Activated T-helper 17 cell treated with anti-CD3 and anti-CD28 coated beads, Interleukin-2, amount 50 U/mL, for 72 hours (primary cell): ENCODE measurements at regions not wholly inside any gene's neighbourhood (a gene's known extent, or its start where the extent isn't known, plus 50 kb on each side); places are given as distances from the start of the nearest gene placed in this dataset.

ENCODE experiments used
- ATAC-seq: fragments of 150-1000 bp; cut with Tn5 transposase; replicated peaks from 2 replicates; pipeline ENCODE4 v1.10.0; 2021; ENCODE audit warnings: mild to moderate bottlenecking, moderate library complexity
- H3K27ac Mint-ChIP-seq: one replicate; pipeline ENCODE4 v1.8.0; 2022; ENCODE audit warnings: mixed read lengths
- H3K27me3 Mint-ChIP-seq: one replicate; pipeline ENCODE4 v1.8.0; 2022; ENCODE audit warnings: mixed read lengths
- H3K36me3 Mint-ChIP-seq: one replicate; pipeline ENCODE4 v1.8.0; 2022; ENCODE audit warnings: low read depth, mild to moderate bottlenecking, mixed read lengths
- H3K4me1 Mint-ChIP-seq: one replicate; pipeline ENCODE4 v1.8.0; 2022; ENCODE audit warnings: mixed read lengths
- H3K4me3 Mint-ChIP-seq: one replicate; pipeline ENCODE4 v1.8.0; 2022; ENCODE audit warnings: mild to moderate bottlenecking, mixed read lengths
- H3K9me3 Mint-ChIP-seq: one replicate; pipeline ENCODE4 v1.8.0; 2022; ENCODE audit warnings: mixed read lengths

DNA sequence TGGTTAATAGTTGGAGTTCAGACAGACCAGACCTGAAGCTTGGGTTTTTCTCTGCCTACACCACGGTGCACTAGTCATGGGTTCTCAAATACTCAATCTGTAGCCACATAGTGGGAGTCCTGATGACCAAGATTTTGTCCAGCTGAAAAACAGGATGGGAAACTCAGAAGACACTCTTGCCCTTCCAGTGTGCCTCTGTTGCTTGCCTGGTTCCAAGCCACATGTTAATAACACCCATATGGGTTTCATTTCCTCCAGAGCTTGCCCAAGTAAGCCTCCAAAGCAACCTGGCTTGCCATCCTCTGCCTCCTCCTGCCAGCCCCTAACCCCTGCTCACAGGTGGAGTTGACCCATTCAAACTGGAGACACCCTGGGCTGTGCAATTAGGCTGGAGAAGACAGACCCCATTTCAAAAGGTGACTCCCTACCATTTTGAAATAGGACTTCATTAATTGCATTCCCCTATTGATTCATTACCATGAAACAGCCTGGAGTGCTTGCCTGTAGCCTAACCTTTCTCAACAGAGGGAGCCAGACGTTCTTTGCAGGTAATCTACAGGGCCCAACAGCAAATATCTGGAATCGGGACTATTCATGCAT, 108.0 kb upstream of the HABP2 start:
- H3K4me3 Mint-ChIP-seq, result no peak overlapping the region
- ATAC-seq, result no peak
- no peaks in the 10 kb centered on the region for H3K9me3 Mint-ChIP-seq
- H3K27me3 Mint-ChIP-seq, result peaks cover 25% of the 10 kb centered on the region
- no peaks in the 10 kb centered on the region for H3K36me3 Mint-ChIP-seq
- H3K4me1 Mint-ChIP-seq, result no peaks in the 10 kb centered on the region
- no peak overlapping the region for H3K27ac Mint-ChIP-seq

DNA sequence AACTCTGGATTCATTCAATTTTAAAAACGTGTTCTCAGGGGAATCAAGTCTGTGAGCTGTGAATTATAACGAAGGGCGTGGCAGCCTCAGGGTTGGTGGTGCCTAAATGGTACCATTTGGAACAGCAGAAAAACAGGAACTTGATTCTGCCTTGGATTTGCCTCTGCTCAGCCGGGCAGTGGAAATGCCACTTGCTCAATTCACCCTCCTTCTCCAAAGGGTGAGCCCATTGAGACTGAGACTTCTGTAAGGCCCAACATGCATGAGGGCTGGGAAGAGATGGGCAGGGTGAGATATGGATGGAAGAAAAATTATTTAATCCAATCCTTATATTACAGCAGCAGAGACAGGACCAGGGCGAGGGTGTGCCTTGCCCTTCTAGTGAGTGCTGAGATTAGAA, 107.1 kb upstream of the HABP2 start:
- H3K4me3 Mint-ChIP-seq, result no peak overlapping the region
- H3K4me1 Mint-ChIP-seq, result no peaks in the 10 kb centered on the region
- no peak overlapping the region for H3K27ac Mint-ChIP-seq
- H3K9me3 Mint-ChIP-seq, result no peaks in the 10 kb centered on the region
- peaks cover 30% of the 10 kb centered on the region for H3K27me3 Mint-ChIP-seq
- no peaks in the 10 kb centered on the region for H3K36me3 Mint-ChIP-seq
- ATAC-seq, result no peak

- no peak for ATAC-seq
- Mint-ChIP-seq H3K27ac (no peak overlapping the region), H3K27me3 (peaks cover 32% of the 10 kb centered on the region), H3K4me1 (no peaks in the 10 kb centered on the region), H3K4me3 (no peak overlapping the region), H3K36me3 (no peaks in the 10 kb centered on the region), H3K9me3 (no peaks in the 10 kb centered on the region)
Observed at GRCh38 chr10:113446739-113447138, 106.1 kb upstream of the HABP2 start.

GRCh38 chr10:113447278-113447677, 105.6 kb upstream of the HABP2 start:
- H3K27ac Mint-ChIP-seq, result no peak overlapping the region
- no peaks in the 10 kb centered on the region for H3K9me3 Mint-ChIP-seq
- no peak for ATAC-seq
- H3K4me1 Mint-ChIP-seq, result no peaks in the 10 kb centered on the region
- H3K36me3 Mint-ChIP-seq, result no peaks in the 10 kb centered on the region
- no peak overlapping the region for H3K4me3 Mint-ChIP-seq
- peaks cover 32% of the 10 kb centered on the region for H3K27me3 Mint-ChIP-seq

DNA sequence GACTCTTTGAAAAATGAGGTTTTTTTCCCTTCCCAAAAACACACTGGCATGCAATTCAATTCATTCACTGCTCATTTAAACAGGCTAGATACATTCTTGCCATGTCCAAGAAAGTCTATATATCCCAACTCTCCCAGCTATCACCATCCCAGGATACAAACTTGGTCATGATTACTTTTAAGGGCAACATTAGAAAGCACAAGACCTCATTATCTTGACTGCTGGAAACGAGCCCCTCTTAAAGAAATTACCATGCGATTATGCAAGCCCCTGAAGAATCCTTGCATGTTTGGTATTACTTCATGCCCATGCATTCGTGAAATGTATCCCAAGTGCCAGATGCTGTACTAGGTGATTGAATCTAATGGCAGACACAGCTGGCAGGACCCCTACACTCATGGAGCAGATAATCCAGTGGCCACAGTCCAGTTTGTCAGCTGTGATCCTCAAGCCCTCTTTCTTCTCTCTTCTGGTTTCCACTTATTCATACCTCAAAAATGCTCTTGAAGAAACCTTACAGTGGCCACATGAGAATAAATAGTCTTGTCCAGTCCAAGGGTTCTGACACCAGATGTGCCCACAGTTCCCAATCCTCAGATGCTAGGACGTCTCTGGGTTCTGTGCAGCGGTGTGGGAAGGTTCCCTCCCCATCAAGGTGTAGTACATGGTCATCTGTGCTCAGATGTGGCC, 103.7 kb upstream of the HABP2 start:
- Mint-ChIP-seq H3K27ac (no peak overlapping the region), H3K9me3 (no peaks in the 10 kb centered on the region), H3K4me3 (no peak overlapping the region), H3K27me3 (peaks cover 38% of the 10 kb centered on the region), H3K4me1 (no peaks in the 10 kb centered on the region), H3K36me3 (no peaks in the 10 kb centered on the region)
- ATAC-seq, result no peak

- peaks cover 40% of the 10 kb centered on the region for H3K27me3 Mint-ChIP-seq
- no peak overlapping the region for H3K4me3 Mint-ChIP-seq
- no peaks in the 10 kb centered on the region for H3K36me3 Mint-ChIP-seq
- H3K4me1 Mint-ChIP-seq, result no peaks in the 10 kb centered on the region
- no peak for ATAC-seq
- no peaks in the 10 kb centered on the region for H3K9me3 Mint-ChIP-seq
- H3K27ac Mint-ChIP-seq, result no peak overlapping the region
Observed at GRCh38 chr10:113450046-113450804, 102.6 kb upstream of the HABP2 start.

- Mint-ChIP-seq H3K36me3 (no peaks in the 10 kb centered on the region), H3K4me3 (no peak overlapping the region), H3K4me1 (no peaks in the 10 kb centered on the region), H3K9me3 (no peaks in the 10 kb centered on the region), H3K27ac (no peak overlapping the region), H3K27me3 (peaks cover 40% of the 10 kb centered on the region)
- ATAC-seq, result no peak
Observed at GRCh38 chr10:113450906-113451305, 101.9 kb upstream of the HABP2 start.

DNA sequence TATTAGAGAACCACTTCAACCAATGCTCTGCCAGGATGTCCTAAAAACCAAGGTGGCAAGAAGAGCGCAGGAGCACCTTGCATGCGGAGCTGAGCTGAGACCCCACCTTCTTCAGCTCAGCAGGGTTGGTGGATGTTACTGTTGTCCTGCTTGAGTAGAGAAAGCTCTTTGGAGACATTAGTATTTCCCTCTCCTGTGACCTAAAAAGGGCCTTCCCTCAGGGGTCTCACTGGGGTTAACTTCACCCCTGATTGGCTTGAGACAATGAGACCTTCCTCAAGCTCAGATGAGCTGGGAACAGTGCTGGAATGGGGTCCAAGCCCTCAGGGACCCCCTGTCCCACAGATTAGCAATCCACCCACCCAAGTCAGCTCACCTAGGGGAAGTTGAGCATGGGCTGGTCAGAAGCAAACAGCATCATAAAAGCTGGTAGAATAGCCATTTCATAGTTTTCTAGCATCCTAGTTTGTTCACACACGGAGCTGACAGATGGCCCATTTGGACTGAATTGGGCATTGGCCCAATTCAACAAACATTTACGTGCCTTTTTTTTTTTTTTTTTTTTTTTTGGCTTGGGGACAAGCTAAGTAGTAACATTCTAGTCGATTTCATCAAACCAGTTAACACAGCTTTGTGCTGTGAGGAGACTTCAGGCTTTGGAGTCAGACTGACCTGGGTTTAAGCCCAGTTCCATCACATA, 100.6 kb upstream of the HABP2 start:
- Mint-ChIP-seq H3K4me3 (no peak overlapping the region), H3K27ac (no peak overlapping the region), H3K4me1 (no peaks in the 10 kb centered on the region), H3K9me3 (no peaks in the 10 kb centered on the region), H3K36me3 (no peaks in the 10 kb centered on the region), H3K27me3 (peaks cover 38% of the 10 kb centered on the region)
- ATAC-seq, result no peak

- no peak for ATAC-seq
- Mint-ChIP-seq H3K4me1 (no peaks in the 10 kb centered on the region), H3K36me3 (no peaks in the 10 kb centered on the region), H3K27ac (no peak overlapping the region), H3K9me3 (no peaks in the 10 kb centered on the region), H3K4me3 (no peak overlapping the region), H3K27me3 (peaks cover 32% of the 10 kb centered on the region)
Observed at GRCh38 chr10:113453351-113453750, 99.5 kb upstream of the HABP2 start.

GRCh38 chr10:113454341-113455061, 98.4 kb upstream of the HABP2 start:
- Mint-ChIP-seq H3K4me3 (no peak overlapping the region), H3K9me3 (no peaks in the 10 kb centered on the region), H3K4me1 (no peaks in the 10 kb centered on the region), H3K36me3 (no peaks in the 10 kb centered on the region), H3K27ac (no peak overlapping the region), H3K27me3 (peaks cover 33% of the 10 kb centered on the region)
- ATAC-seq, result no peak

- H3K9me3 Mint-ChIP-seq, result no peaks in the 10 kb centered on the region
Observed at GRCh38 chr10:113455947-113456346, 96.9 kb upstream of the HABP2 start.

GRCh38 chr10:113456741-113457140, 96.1 kb upstream of the HABP2 start:
- Mint-ChIP-seq H3K4me1 (no peaks in the 10 kb centered on the region), H3K9me3 (no peaks in the 10 kb centered on the region), H3K27ac (no peak overlapping the region), H3K36me3 (no peaks in the 10 kb centered on the region), H3K4me3 (no peak overlapping the region), H3K27me3 (peaks cover 30% of the 10 kb centered on the region)
- ATAC-seq, result no peak

More at GRCh38 chr10:113455947-113456346, 96.9 kb upstream of the HABP2 start:
- peaks cover 27% of the 10 kb centered on the region for H3K27me3 Mint-ChIP-seq
- ATAC-seq, result no peak
- no peak overlapping the region for H3K4me3 Mint-ChIP-seq
- H3K36me3 Mint-ChIP-seq, result no peaks in the 10 kb centered on the region
- no peaks in the 10 kb centered on the region for H3K4me1 Mint-ChIP-seq
- no peak overlapping the region for H3K27ac Mint-ChIP-seq

- no peak overlapping the region for H3K27ac Mint-ChIP-seq
Observed at GRCh38 chr10:113457408-113457807, 95.4 kb upstream of the HABP2 start.

GRCh38 chr10:113458451-113458850, 94.4 kb upstream of the HABP2 start:
- ATAC-seq, result no peak
- no peaks in the 10 kb centered on the region for H3K36me3 Mint-ChIP-seq
- H3K27me3 Mint-ChIP-seq, result peaks cover 31% of the 10 kb centered on the region
- no peak overlapping the region for H3K27ac Mint-ChIP-seq
- H3K9me3 Mint-ChIP-seq, result no peaks in the 10 kb centered on the region
- no peak overlapping the region for H3K4me3 Mint-ChIP-seq
- no peaks in the 10 kb centered on the region for H3K4me1 Mint-ChIP-seq

More at GRCh38 chr10:113457408-113457807, 95.4 kb upstream of the HABP2 start:
- no peaks in the 10 kb centered on the region for H3K4me1 Mint-ChIP-seq
- peaks cover 30% of the 10 kb centered on the region for H3K27me3 Mint-ChIP-seq
- no peak overlapping the region for H3K4me3 Mint-ChIP-seq
- ATAC-seq, result no peak
- H3K9me3 Mint-ChIP-seq, result no peaks in the 10 kb centered on the region
- H3K36me3 Mint-ChIP-seq, result no peaks in the 10 kb centered on the region
